Trophoblast cell (in vitro differentiated cells and primary cell): ENCODE measurements at regions not wholly inside any gene's neighbourhood (a gene's known extent, or its start where the extent isn't known, plus 50 kb on each side); places are given as distances from the start of the nearest gene placed in this dataset.

Experiments
- DNase-seq, 2 donors: peaks; one replicate each; pipeline ENCODE4 v3.0.0-alpha.2; 2016
- H2AFZ ChIP-seq: 2 replicates; pipeline ENCODE4 v1.6.1; 2013; ENCODE audit warnings: low read length, moderate library complexity, mild to moderate bottlenecking; ENCODE audit not compliant: insufficient read depth, poor library complexity
- H2AK5ac ChIP-seq: 2 replicates; pipeline ENCODE4 v1.6.1; 2013; ENCODE audit warnings: mild to moderate bottlenecking, low read length
- H2BK120ac ChIP-seq: 2 replicates; pipeline ENCODE4 v1.6.1; 2013; ENCODE audit warnings: low read length, mild to moderate bottlenecking, moderate library complexity; ENCODE audit not compliant: insufficient read depth, poor library complexity
- H2BK12ac ChIP-seq: 2 replicates; pipeline ENCODE4 v1.6.1; 2013; ENCODE audit warnings: mild to moderate bottlenecking, low read length, moderate library complexity
- H2BK5ac ChIP-seq: 2 replicates; pipeline ENCODE4 v1.6.1; 2013; ENCODE audit warnings: low read length, low read depth, moderate library complexity, mild to moderate bottlenecking; ENCODE audit not compliant: poor library complexity
- H3K14ac ChIP-seq: 2 replicates; pipeline ENCODE4 v1.6.1; 2013; ENCODE audit warnings: mild to moderate bottlenecking, low read length
- H3K18ac ChIP-seq: 2 replicates; pipeline ENCODE4 v1.6.1; 2013; ENCODE audit warnings: mild to moderate bottlenecking, low read length
- H3K23ac ChIP-seq: 2 replicates; pipeline ENCODE4 v1.6.1; 2013; ENCODE audit warnings: low read length
- H3K27ac ChIP-seq: 2 replicates; pipeline ENCODE4 v1.5.1; 2013; ENCODE audit warnings: low read depth, mild to moderate bottlenecking, inconsistent platforms, low read length, moderate library complexity
- H3K27me3 ChIP-seq: 2 replicates; pipeline ENCODE4 v1.6.1; 2013; ENCODE audit warnings: inconsistent platforms, mild to moderate bottlenecking, low read length, moderate library complexity; ENCODE audit not compliant: insufficient read depth
- H3K36me3 ChIP-seq, 2 experiments: 1 replicate in 1 of 2; 2 replicates in 1 of 2; pipeline ENCODE4 v1.6.1; 2013; ENCODE audit warnings: low read length in 2 of 2, mild to moderate bottlenecking in 2 of 2, moderate library complexity in 1 of 2; ENCODE audit not compliant: insufficient read depth in 2 of 2, control insufficient read depth in 1 of 2
- H3K4ac ChIP-seq: 2 replicates; pipeline ENCODE4 v1.6.1; 2013; ENCODE audit warnings: low read depth, mild to moderate bottlenecking, low read length, moderate library complexity
- H3K4me1 ChIP-seq, 2 experiments: 1 replicate in 1 of 2; 2 replicates in 1 of 2; pipeline ENCODE4 v1.6.1; 2013; ENCODE audit warnings: low read length in 2 of 2, mild to moderate bottlenecking in 2 of 2, moderate library complexity in 1 of 2; ENCODE audit not compliant: insufficient read depth in 2 of 2, control insufficient read depth in 1 of 2
- H3K4me2 ChIP-seq: 2 replicates; pipeline ENCODE4 v1.6.1; 2013; ENCODE audit warnings: inconsistent platforms, mild to moderate bottlenecking, low read length, moderate library complexity
- H3K4me3 ChIP-seq: 2 replicates; pipeline ENCODE4 v1.5.1; 2013; ENCODE audit warnings: mild to moderate bottlenecking, low read depth, low read length, inconsistent platforms
- H3K79me1 ChIP-seq: one replicate; pipeline ENCODE4 v1.6.1; 2013; ENCODE audit warnings: low read length
- H3K79me2 ChIP-seq: 2 replicates; pipeline ENCODE4 v1.6.1; 2013; ENCODE audit warnings: low read length, mild to moderate bottlenecking; ENCODE audit not compliant: control insufficient read depth, insufficient read depth, poor library complexity
- H3K9ac ChIP-seq: 2 replicates; pipeline ENCODE4 v1.6.1; 2013; ENCODE audit warnings: mild to moderate bottlenecking, low read length
- H3K9me3 ChIP-seq: 2 replicates; pipeline ENCODE4 v1.6.1; 2013; ENCODE audit warnings: low read depth, mild to moderate bottlenecking, control low read depth, inconsistent platforms, low read length; ENCODE audit not compliant: insufficient read depth
- H4K12ac ChIP-seq: 2 replicates; pipeline ENCODE4 v1.6.1; 2013; ENCODE audit warnings: low read depth, mild to moderate bottlenecking, low read length, moderate library complexity
- H4K8ac ChIP-seq: 2 replicates; pipeline ENCODE4 v1.6.1; 2013; ENCODE audit warnings: low read depth, mild to moderate bottlenecking, low read length, moderate library complexity
- H4K91ac ChIP-seq: one replicate; pipeline ENCODE4 v1.6.1; 2013; ENCODE audit warnings: low read depth, mild to moderate bottlenecking, low read length, moderate library complexity
- WGBS: extraction: QIAGEN DNeasy Blood & Tissue Kit; methylation state at CpG from one replicate; pipeline ENCODE4 v1.1.7; 2013; ENCODE audit warnings: missing lambda C conversion rate; ENCODE audit not compliant: insufficient read length, insufficient coverage; ENCODE audit errors: extremely low coverage; 5-methylcytosine and 5-hydroxymethylcytosine counted together

GRCh38 chr6:33954453-33954852 lies 150.7 kb upstream of the MLN start:
- H3K79me2 ChIP-seq = no peaks in the 10 kb centered on the region
- WGBS = no CpG with 5 or more reads among the region's 3 CpGs
- H3K27me3 ChIP-seq = no peaks in the 10 kb centered on the region
- H3K14ac ChIP-seq = no peak overlapping the region
- no peak for DNase-seq
- no peak overlapping the region for H4K91ac ChIP-seq
- no peak overlapping the region for H3K23ac ChIP-seq
- H2BK120ac ChIP-seq = no peak overlapping the region
- no peak overlapping the region for H3K9ac ChIP-seq
- H2BK5ac ChIP-seq = no peak overlapping the region
- no peak overlapping the region for H3K27ac ChIP-seq
- H3K18ac ChIP-seq = no peak overlapping the region
- H3K79me1 ChIP-seq = no peaks in the 10 kb centered on the region
- no peaks in the 10 kb centered on the region for H3K9me3 ChIP-seq
- no peak overlapping the region for H2AFZ ChIP-seq
- H2AK5ac ChIP-seq = no peak overlapping the region
- no peak overlapping the region for H2BK12ac ChIP-seq
- no peak overlapping the region for H3K4me3 ChIP-seq
- H4K8ac ChIP-seq = no peak overlapping the region
- H4K12ac ChIP-seq = no peak overlapping the region
- no peaks in the 10 kb centered on the region for H3K36me3 ChIP-seq
- no peak overlapping the region for H3K4ac ChIP-seq
- H3K4me2 ChIP-seq = no peak overlapping the region
- H3K4me1 ChIP-seq = no peaks in the 10 kb centered on the region

- H3K14ac ChIP-seq = no peak overlapping the region
- H3K4me3 ChIP-seq = no peak overlapping the region
- no peak overlapping the region for H4K91ac ChIP-seq
- no peaks in the 10 kb centered on the region for H3K36me3 ChIP-seq
- no peak overlapping the region for H2AFZ ChIP-seq
- no peak overlapping the region for H2AK5ac ChIP-seq
- H3K23ac ChIP-seq = no peak overlapping the region
- no peak overlapping the region for H4K8ac ChIP-seq
- H4K12ac ChIP-seq = no peak overlapping the region
- H3K18ac ChIP-seq = no peak overlapping the region
- no peak overlapping the region for H3K27ac ChIP-seq
- DNase-seq = no peak
- H3K79me2 ChIP-seq = no peaks in the 10 kb centered on the region
- H3K9ac ChIP-seq = no peak overlapping the region
- H2BK120ac ChIP-seq = no peak overlapping the region
- no peaks in the 10 kb centered on the region for H3K4me1 ChIP-seq
- no peak overlapping the region for H3K4ac ChIP-seq
- no peak overlapping the region for H3K4me2 ChIP-seq
- no peak overlapping the region for H2BK12ac ChIP-seq
- WGBS = no CpG with 5 or more reads among the region's 3 CpGs
- H3K79me1 ChIP-seq = no peaks in the 10 kb centered on the region
- no peaks in the 10 kb centered on the region for H3K9me3 ChIP-seq
- H3K27me3 ChIP-seq = no peaks in the 10 kb centered on the region
- H2BK5ac ChIP-seq = no peak overlapping the region
Observed at GRCh38 chr6:33953171-33953570, 149.4 kb upstream of the MLN start.

GRCh38 chr6:33952016-33952415 lies 148.2 kb upstream of the MLN start:
- no CpG with 5 or more reads among the region's 4 CpGs for WGBS
- H3K9ac ChIP-seq = no peak overlapping the region
- no peak overlapping the region for H2BK120ac ChIP-seq
- no peaks in the 10 kb centered on the region for H3K79me2 ChIP-seq
- H3K36me3 ChIP-seq = no peaks in the 10 kb centered on the region
- H3K4me1 ChIP-seq = no peaks in the 10 kb centered on the region
- no peak overlapping the region for H3K4me3 ChIP-seq
- no peak overlapping the region for H4K8ac ChIP-seq
- H3K18ac ChIP-seq = no peak overlapping the region
- H3K9me3 ChIP-seq = no peaks in the 10 kb centered on the region
- no peak overlapping the region for H3K4me2 ChIP-seq
- DNase-seq = no peak
- no peaks in the 10 kb centered on the region for H3K27me3 ChIP-seq
- no peaks in the 10 kb centered on the region for H3K79me1 ChIP-seq
- H3K27ac ChIP-seq = no peak overlapping the region
- no peak overlapping the region for H2AFZ ChIP-seq
- no peak overlapping the region for H2BK5ac ChIP-seq
- no peak overlapping the region for H3K14ac ChIP-seq
- no peak overlapping the region for H4K12ac ChIP-seq
- no peak overlapping the region for H2BK12ac ChIP-seq
- no peak overlapping the region for H3K23ac ChIP-seq
- H4K91ac ChIP-seq = no peak overlapping the region
- no peak overlapping the region for H3K4ac ChIP-seq
- H2AK5ac ChIP-seq = no peak overlapping the region

- Histone ChIP-seq H3K4ac (no peak overlapping the region), H4K12ac (no peak overlapping the region), H4K8ac (no peak overlapping the region), H2AFZ (no peak overlapping the region), H3K4me3 (no peak overlapping the region), H2AK5ac (no peak overlapping the region), H3K27ac (no peak overlapping the region), H3K36me3 (no peaks in the 10 kb centered on the region), H3K79me2 (no peaks in the 10 kb centered on the region), H3K14ac (no peak overlapping the region), H3K23ac (no peak overlapping the region), H3K27me3 (no peaks in the 10 kb centered on the region), H3K9ac (no peak overlapping the region), H2BK12ac (no peak overlapping the region), H3K9me3 (no peaks in the 10 kb centered on the region), H3K4me1 (no peaks in the 10 kb centered on the region), H4K91ac (no peak overlapping the region), H2BK120ac (no peak overlapping the region), H3K4me2 (no peak overlapping the region), H2BK5ac (no peak overlapping the region), H3K18ac (no peak overlapping the region), H3K79me1 (no peaks in the 10 kb centered on the region)
- WGBS = 100% methylated on average over 1 of the region's 25 CpGs
- DNase-seq = peak; percentile 27 to 44
Observed at GRCh38 chr6:33950891-33951889, 147.4 kb upstream of the MLN start.
